ENCODE measurements at regions not wholly inside any gene's neighbourhood (a gene's known extent, or its start where the extent isn't known, plus 50 kb on each side); places are given as distances from the start of the nearest gene placed in this dataset.
A peak's percentile ranks its signal among the peaks of the same experiment; 100 is the strongest.
"Not testable (repeated sequence)": the region's sequence is repeated elsewhere in the genome, so short reads cannot be mapped to it uniquely, and the experiment has no call there.

DNA sequence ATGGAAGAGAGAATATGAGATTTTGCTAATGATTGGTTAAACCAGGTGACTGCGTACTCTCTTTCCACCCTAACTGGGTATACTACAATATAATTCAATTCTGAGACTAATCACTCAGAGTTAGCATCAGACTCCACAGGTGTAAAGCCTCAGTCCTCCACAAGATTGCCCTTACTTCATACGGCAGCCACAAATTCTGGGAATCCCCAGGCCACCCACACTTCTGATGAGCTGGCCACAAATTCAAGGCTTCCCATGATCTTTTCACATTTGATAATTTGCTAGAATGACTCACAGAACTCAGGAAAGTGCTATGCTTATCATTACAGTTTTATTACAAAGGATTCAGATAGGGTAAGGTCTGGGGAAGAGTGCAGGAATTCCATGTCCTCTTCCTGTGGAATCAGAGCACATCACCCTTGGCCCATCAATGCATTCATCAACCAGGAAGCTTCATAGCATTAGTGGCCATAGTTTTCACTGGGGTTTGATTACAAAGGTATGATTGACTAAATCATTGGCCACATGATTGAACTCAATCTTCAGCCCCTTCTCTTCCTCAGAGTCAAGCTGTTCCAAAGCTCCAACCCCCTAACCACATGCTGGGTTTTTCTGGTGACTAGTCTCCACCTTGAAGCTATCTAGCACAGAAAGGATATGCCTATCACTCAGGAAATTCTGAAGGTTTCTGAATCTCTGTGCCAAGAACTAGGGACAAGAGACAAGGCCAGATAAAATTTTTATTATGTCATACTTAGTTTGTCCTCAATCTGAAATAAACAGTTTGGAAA, 131.7 kb downstream of the HHIPL2 start:
- DNase-seq (ENCODE audit: low spot score) = no peak

GRCh38 chr1:222415441-222415840, 132.5 kb downstream of the HHIPL2 start:
- no peak for DNase-seq (ENCODE audit: low spot score)

DNA sequence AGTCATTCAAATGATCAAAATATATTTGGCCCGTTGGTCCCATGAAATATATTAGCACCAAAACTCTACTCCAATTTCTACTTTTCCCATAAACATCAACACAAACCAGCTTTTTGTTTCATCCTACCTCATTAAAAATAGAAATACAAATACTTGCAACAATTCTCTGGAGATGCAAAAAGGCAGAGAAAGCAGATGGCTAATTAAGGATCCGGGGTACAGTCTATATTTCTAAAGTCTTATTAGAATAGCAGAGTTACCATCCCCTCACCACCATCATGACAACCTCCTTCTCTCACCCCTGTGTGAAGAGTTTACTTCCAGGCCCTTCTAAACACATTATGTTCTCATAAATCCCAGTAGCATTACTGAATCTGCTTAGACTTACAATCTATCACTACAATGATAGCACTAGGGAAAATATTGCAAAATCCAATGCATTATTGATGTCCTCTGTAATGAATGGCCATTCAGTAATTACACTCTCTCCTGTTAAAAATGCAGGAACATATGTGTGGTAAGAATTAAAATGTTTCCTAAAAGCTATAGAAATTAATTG, 133.8 kb downstream of the HHIPL2 start:
- no peak for DNase-seq (ENCODE audit: low spot score)

- DNase-seq (ENCODE audit: low spot score) = peak; percentile 39
Observed at GRCh38 chr1:222413436-222413835, 134.5 kb downstream of the HHIPL2 start.

- DNase-seq (ENCODE audit: low spot score) = no peak
Observed at GRCh38 chr1:222404710-222405109, 143.2 kb downstream of the HHIPL2 start.

- no peak for DNase-seq (ENCODE audit: low spot score)
Observed at GRCh38 chr1:222399197-222399596, 148.7 kb downstream of the HHIPL2 start.

DNA sequence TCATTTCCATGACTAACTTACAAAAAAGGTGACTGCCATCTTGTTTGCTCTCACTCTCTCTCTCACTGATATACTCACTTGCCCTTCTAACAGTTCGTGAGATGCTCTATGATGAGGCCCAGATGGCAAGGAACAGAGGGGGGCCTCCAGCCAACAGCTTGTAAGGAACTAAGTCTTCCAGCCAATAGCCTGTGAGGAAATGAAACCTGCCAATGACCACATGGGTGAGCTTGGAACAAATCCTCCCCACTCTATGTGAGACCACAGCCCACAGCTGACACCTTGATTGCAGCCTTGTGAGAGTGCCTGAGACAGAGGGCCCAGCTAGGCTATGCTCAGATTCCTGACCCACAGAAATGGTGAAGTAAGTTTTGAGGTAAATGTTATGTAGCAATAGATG, 153.7 kb downstream of the HHIPL2 start:
- no peak for DNase-seq (ENCODE audit: low spot score)

- DNase-seq (ENCODE audit: low spot score) = peak; percentile 46
Observed at GRCh38 chr1:222392556-222392955, 155.3 kb downstream of the HHIPL2 start.

DNA sequence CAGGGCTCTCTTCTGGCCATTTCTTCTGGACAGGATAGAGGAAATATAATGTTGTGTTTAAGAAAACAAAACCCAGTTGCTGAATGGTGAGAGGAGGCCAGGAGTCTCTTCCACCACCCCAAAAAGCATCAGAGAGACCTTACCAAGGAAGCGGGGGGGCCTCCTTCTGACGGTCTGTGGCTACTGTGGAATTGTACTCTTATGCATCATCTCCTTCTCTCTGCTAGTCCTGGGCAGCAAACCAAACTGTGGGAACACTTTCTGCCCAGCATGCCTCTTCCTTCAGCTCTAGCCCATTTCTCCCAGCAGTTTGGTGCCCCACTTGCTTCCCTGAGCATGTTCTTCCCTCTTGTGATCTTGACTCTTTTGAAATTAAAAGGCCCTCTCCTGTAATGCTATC, 157.7 kb downstream of the HHIPL2 start:
- DNase-seq (ENCODE audit: low spot score) = peak; percentile 79

- DNase-seq (ENCODE audit: low spot score) = no peak
Observed at GRCh38 chr1:222387007-222387814, 160.7 kb downstream of the HHIPL2 start.

DNA sequence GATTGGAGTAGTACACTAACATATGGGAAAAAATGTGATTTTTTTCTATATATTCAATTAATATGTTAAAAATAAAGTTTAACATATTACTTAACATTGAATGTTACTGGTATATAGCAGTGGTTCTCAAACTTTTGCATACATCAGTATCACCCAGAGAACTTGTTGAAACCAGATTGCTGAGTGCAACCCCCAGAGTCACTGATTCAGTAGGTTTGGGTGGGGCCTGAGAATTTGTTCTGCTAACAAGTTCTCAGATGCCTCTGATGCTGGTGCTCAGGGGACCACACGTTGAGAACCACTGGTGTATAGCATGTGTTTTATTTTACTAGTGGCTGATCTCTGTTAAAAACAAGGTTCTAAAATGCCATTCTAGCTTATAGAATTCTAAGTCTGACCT, 161.9 kb downstream of the HHIPL2 start:
- DNase-seq (ENCODE audit: low spot score) = no peak

DNA sequence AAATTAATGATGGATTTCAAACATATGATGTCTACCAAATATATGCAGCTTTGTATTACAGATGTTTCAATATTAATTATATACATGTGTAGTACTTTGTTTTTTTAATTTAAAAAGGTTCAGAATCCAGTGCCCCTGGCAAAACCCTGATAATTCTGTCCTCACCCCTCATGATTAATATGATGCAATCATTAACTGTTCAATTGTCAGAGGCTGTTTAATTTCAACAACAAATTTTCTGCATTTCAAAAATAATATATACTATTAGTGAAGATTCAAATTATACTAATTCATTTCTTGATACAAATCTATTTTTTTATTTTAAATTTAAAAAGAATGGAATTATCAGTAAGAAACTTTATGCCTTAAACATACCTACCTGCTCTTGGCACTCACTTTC, 162.6 kb downstream of the HHIPL2 start:
- no peak for DNase-seq (ENCODE audit: low spot score)

GRCh38 chr1:222384531-222384930, 163.4 kb downstream of the HHIPL2 start:
- DNase-seq (ENCODE audit: low spot score) = no peak

DNA sequence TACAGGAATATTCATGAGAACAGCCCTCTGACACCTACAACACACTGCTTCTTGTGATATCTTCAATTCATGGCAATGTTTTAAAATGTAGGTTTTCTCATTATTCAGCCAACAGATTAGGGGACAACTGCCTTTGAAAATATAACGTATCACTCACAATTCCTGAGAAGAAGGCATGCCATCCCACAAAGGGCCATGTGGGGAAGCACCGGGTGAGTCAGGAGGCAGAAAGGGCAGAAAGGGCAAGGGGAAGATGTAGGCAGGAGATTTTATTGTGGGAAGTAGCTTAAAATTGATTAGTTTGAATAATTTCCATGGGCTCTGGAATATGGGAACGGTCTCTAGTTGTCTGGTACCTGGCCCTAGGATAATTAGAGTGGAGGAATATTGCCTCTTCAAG, 165.7 kb downstream of the HHIPL2 start:
- DNase-seq (ENCODE audit: low spot score) = no peak

GRCh38 chr1:222377428-222378088, 170.3 kb downstream of the HHIPL2 start:
- no peak for DNase-seq (ENCODE audit: low spot score)

- not testable (repeated sequence) for DNase-seq (ENCODE audit: low spot score)
Observed at GRCh38 chr1:222376791-222377190, 171.1 kb downstream of the HHIPL2 start.

DNA sequence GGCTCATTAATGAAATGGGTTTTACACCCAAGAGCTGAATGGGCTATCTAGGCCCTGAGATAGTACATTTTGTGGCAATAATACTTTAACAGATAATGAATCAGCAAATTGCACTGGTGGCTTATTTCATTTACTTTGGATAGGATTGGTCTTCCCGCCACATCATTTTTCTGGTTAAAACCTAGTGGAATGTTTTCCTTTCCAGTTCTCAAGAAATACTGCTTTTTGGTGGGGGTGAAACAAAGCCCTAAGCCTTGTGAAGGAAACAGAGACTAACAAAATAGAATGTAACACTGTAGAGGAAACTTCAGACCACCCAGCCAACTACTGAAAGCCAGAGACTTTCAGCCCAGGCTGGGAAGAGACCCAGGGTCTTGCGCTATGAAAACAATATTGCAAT, 172.2 kb downstream of the HHIPL2 start:
- no peak for DNase-seq (ENCODE audit: low spot score)

DNA sequence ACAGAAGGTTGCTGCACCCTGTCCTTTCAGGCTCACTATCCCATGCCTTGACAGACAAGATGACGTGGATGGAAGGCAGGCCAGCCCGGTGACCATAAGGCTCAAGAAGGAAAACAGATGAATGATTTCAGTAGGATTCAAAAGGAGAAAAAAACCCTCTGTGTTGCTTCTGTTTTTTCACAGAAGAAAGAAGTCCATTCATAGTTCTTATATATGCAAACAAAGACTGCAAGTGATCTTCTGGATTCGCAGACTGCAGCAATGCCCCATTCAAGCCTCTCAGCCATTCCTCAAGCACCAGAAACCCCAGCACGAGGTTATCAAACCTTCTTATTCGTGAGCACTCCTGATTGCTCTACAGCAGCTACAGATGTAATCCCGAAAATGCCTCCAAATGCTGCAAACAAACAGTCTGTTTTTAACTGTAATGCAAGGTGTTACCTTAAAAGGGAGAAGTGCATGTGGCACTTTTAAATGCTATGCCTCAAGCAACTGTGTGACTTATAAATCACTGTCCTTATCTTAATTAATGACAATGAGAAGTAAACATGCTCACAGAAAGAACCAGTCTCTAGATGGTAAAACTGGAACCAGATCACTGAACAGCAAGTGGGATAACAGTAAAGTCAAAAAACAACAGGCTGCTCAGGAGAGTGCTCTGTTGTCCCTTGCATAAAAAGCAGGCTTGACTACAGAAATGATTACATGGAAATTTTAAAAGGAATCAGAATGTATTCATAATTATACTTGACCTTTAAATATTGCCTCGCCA, 173.9 kb downstream of the HHIPL2 start:
- DNase-seq (ENCODE audit: low spot score) = no peak

- no peak for DNase-seq (ENCODE audit: low spot score)
Observed at GRCh38 chr1:222373216-222373615, 174.7 kb downstream of the HHIPL2 start.

- peak; percentile 46 for DNase-seq (ENCODE audit: low spot score)
Observed at GRCh38 chr1:222372221-222372620, 175.7 kb downstream of the HHIPL2 start.

GRCh38 chr1:222370913-222371675, 176.8 kb downstream of the HHIPL2 start:
- peak; percentile 88 for DNase-seq (ENCODE audit: low spot score)

All from AG20443 (cell line).